T-helper 2 cell treated with Interferon-gamma antibody and Interleukin-4, amounts not matched to agents 5 μg/mL and 100 μg/mL, for 36 hours (primary cell): ENCODE measurements at regions not wholly inside any gene's neighbourhood (a gene's known extent, or its start where the extent isn't known, plus 50 kb on each side); places are given as distances from the start of the nearest gene placed in this dataset.

Source experiments
- DNase-seq: peaks from one replicate; pipeline ENCODE4 v3.0.0; 2021; ENCODE audit warnings: low spot score
- H3K27ac Mint-ChIP-seq: one replicate; pipeline ENCODE4 v1.8.0; 2021; ENCODE audit warnings: mild to moderate bottlenecking, mixed read lengths
- H3K27me3 Mint-ChIP-seq: one replicate; pipeline ENCODE4 v1.8.0; 2021; ENCODE audit warnings: low read depth, mixed read lengths
- H3K36me3 Mint-ChIP-seq: one replicate; pipeline ENCODE4 v1.8.0; 2021; ENCODE audit warnings: low read depth, mixed read lengths
- H3K4me1 Mint-ChIP-seq: one replicate; pipeline ENCODE4 v1.8.0; 2021; ENCODE audit warnings: low read depth, mixed read lengths
- H3K4me3 Mint-ChIP-seq: one replicate; pipeline ENCODE4 v1.8.0; 2022; ENCODE audit warnings: mild to moderate bottlenecking, moderate library complexity, mixed read lengths
- H3K9me3 Mint-ChIP-seq: one replicate; pipeline ENCODE4 v1.8.0; 2021; ENCODE audit warnings: mixed read lengths

DNA sequence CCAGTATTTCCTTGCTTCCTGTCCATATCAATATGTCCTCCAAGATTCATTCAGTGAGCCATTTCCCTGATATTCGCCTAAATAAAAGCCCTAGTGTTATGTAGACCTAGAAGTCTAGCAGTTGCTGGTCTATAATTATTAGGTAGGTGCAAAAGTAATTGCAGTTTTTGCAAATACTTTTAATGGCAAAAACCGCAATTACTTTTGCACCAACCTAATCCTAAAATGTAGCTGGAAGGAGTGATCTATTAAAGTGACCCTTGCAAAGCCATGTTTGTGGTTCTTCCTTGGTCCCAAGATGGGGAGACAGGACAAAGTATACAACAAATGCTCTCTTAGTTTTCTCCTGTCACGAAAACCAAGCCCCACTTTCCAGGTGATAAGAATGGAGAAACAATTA lies 193.0 kb downstream of the IDS start:
- Mint-ChIP-seq H3K36me3 (no peaks in the 10 kb centered on the region), H3K27me3 (no peaks in the 10 kb centered on the region), H3K4me1 (no peaks in the 10 kb centered on the region), H3K9me3 (no peaks in the 10 kb centered on the region), H3K4me3 (no peak overlapping the region), H3K27ac (no peak overlapping the region)
- DNase-seq, result no peak

DNA sequence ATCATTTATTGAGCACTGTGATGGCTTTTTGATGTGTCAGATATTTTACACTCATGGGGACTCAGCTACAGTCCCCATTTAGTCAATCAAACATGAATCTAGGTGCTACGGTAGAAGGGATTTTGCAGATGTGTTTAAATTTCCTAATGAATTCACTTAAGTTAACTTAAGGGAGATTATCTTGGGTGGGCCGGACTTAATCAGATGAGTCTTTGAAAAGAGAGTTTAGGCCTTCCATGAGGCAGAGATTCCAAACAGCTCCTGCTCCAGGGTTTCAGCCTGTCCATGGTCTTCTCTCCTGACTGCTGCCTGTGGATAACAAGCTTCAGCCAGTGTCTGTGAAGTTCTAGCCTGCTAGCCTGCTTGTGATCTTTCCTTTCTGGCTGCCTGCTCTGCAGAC lies 202.4 kb downstream of the IDS start:
- H3K9me3 Mint-ChIP-seq, result no peaks in the 10 kb centered on the region
- no peak for DNase-seq
- no peaks in the 10 kb centered on the region for H3K27me3 Mint-ChIP-seq
- H3K4me1 Mint-ChIP-seq, result no peaks in the 10 kb centered on the region
- no peak overlapping the region for H3K4me3 Mint-ChIP-seq
- H3K36me3 Mint-ChIP-seq, result no peaks in the 10 kb centered on the region
- no peak overlapping the region for H3K27ac Mint-ChIP-seq

DNA sequence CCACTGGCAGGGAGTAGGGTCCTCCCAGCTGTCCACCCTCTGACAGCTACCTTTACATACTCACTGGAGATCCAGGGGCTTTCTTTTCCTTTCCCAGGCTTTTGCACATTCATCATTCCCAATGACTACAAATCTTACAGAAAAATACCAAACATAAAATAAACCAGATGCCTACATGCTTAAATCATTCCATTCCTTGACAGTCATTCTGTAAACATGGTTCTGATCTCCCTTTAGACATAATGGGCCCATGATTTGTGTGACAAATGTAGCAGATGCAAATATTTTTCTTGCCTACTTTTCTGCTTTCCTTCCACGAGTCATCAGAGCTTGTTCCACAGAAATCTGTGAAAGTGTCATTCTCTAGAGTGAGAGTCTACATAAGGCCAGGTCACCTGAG lies 207.0 kb downstream of the IDS start:
- no peaks in the 10 kb centered on the region for H3K9me3 Mint-ChIP-seq
- no peaks in the 10 kb centered on the region for H3K27me3 Mint-ChIP-seq
- no peaks in the 10 kb centered on the region for H3K36me3 Mint-ChIP-seq
- no peaks in the 10 kb centered on the region for H3K4me1 Mint-ChIP-seq
- no peak overlapping the region for H3K27ac Mint-ChIP-seq
- no peak overlapping the region for H3K4me3 Mint-ChIP-seq
- no peak for DNase-seq

DNA sequence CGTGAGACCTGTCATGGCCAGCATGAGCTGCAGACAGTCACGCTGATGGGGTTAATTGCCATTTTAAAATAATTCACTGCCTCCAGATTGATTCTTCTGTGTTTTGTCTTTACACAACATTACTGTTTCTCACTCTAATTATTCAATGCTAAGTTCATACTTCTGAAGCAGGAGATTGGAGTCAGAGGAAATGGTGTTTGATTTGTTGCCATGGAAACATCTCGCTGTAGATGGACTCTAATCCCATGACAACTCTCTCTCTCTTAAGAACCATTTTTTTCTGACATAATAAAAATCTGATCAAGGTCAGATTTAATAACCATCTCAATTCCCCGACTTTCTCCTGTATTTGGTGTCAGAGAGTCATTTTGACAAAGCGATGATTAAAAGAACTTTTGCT lies 209.0 kb downstream of the IDS start:
- no peaks in the 10 kb centered on the region for H3K36me3 Mint-ChIP-seq
- H3K4me1 Mint-ChIP-seq, result no peaks in the 10 kb centered on the region
- H3K27ac Mint-ChIP-seq, result no peak overlapping the region
- no peak overlapping the region for H3K4me3 Mint-ChIP-seq
- DNase-seq, result no peak
- no peaks in the 10 kb centered on the region for H3K27me3 Mint-ChIP-seq
- no peaks in the 10 kb centered on the region for H3K9me3 Mint-ChIP-seq

DNA sequence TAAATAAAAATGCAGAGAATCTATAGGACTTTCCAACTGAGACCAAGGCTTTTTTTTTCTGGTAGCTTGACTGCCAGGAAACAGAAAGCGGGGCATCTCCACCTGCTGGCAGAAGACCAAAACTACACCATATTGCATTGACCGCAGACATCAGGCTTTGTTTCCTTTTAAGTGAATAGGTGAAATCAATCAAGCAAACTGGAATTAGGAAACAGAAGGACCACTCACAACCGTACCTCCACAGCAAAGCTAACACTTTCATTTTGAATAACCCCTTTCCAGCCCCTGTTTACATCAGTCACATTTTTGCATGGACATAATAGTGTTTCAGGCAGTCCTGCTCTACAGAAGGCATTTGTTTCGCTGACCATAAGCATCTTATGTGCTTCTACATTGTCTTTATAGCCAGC lies 218.2 kb downstream of the IDS start:
- peaks cover 13% of the 10 kb centered on the region for H3K4me1 Mint-ChIP-seq
- H3K27ac Mint-ChIP-seq, result no peak overlapping the region
- no peaks in the 10 kb centered on the region for H3K36me3 Mint-ChIP-seq
- H3K27me3 Mint-ChIP-seq, result no peaks in the 10 kb centered on the region
- H3K9me3 Mint-ChIP-seq, result no peaks in the 10 kb centered on the region
- DNase-seq, result peak; percentile 33
- no peak overlapping the region for H3K4me3 Mint-ChIP-seq

DNA sequence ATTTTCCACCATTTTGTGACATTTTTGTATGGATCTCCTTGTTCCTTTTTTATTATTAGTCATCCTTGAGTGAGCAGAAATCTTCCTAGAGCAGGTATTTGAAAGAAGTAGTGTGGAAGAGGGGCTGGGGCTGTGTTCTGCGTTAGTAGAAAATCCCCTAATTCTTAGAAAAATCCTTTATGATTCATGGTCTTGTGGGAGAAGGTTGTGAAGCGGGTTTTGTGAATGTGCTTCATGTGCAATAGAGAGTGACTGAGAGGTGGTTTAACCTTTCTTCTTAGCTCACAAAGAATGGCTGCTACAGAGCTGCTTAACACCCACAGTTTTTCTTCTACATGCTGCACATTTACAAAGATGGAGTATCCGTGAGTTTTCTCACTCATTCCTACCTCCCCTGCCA lies 220.5 kb downstream of the IDS start:
- Mint-ChIP-seq H3K4me1 (peaks cover 13% of the 10 kb centered on the region), H3K27me3 (no peaks in the 10 kb centered on the region), H3K9me3 (no peaks in the 10 kb centered on the region), H3K36me3 (no peaks in the 10 kb centered on the region), H3K27ac (no peak overlapping the region), H3K4me3 (no peak overlapping the region)
- DNase-seq, result peak; percentile 6

DNA sequence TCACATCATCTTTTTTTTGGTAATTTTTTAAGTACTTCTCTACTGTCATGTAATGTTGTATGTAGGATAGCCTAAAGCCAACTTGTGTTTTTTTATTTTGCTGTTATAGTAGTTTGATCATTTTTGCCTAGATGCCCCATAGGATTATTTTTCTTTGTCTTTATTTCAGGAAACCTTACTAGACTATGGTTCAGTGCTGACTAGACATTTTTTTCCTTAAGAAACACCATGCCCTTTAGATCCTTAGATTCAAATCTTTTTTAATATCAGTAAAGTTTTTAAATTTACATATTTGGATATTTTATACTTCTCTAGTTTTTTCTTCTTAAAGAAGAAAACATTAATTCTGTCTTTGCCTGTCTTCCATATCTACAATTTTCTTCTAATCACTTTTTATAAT lies 221.3 kb downstream of the IDS start:
- DNase-seq, result no peak
- Mint-ChIP-seq H3K36me3 (no peaks in the 10 kb centered on the region), H3K9me3 (no peaks in the 10 kb centered on the region), H3K27me3 (no peaks in the 10 kb centered on the region), H3K27ac (no peak overlapping the region), H3K4me1 (peaks cover 13% of the 10 kb centered on the region), H3K4me3 (no peak overlapping the region)

DNA sequence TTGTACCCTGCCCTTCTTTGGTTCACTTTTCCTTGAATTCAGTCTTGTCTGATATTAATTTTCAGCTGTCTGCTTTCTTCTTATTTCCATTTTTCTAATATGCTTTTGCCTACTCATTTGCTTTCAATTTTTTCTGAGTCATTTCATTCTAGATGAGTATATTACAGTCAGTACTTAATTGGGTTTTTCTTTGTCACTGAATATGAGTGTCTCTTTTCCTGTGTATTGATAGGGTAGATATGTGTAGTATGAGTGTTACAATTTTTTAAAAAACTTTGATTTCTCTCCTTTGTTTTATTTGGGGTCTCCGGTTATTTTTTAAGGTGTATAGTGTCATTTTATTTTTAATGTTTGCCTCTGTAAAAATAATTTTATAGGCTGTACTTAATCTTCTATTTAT lies 222.2 kb downstream of the IDS start:
- no peaks in the 10 kb centered on the region for H3K9me3 Mint-ChIP-seq
- no peaks in the 10 kb centered on the region for H3K27me3 Mint-ChIP-seq
- H3K4me3 Mint-ChIP-seq, result no peak overlapping the region
- no peak overlapping the region for H3K27ac Mint-ChIP-seq
- no peak for DNase-seq
- H3K4me1 Mint-ChIP-seq, result peaks cover 13% of the 10 kb centered on the region
- H3K36me3 Mint-ChIP-seq, result no peaks in the 10 kb centered on the region

DNA sequence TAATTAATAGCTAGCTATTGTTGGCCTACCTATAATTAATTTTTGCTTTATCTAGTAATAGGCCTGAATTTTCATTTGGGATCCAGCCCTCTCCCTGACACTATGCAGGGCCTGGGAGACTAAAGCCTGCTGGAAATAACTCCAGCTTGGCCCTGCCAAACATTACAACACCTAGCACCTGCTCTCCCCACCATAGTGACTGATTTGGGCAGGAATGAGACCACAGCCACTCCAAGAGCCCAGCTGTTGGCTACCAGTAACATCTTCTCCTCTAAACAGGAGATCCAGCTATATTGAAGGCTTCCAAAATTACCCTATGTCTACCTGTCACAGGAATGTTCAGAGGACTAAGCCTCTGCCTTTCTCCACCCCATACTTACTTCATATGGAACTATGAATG lies 225.1 kb downstream of the IDS start:
- H3K36me3 Mint-ChIP-seq, result no peaks in the 10 kb centered on the region
- DNase-seq, result no peak
- H3K4me3 Mint-ChIP-seq, result no peak overlapping the region
- peaks cover 13% of the 10 kb centered on the region for H3K4me1 Mint-ChIP-seq
- peaks cover 4% of the 10 kb centered on the region for H3K27me3 Mint-ChIP-seq
- no peak overlapping the region for H3K27ac Mint-ChIP-seq
- H3K9me3 Mint-ChIP-seq, result no peaks in the 10 kb centered on the region

DNA sequence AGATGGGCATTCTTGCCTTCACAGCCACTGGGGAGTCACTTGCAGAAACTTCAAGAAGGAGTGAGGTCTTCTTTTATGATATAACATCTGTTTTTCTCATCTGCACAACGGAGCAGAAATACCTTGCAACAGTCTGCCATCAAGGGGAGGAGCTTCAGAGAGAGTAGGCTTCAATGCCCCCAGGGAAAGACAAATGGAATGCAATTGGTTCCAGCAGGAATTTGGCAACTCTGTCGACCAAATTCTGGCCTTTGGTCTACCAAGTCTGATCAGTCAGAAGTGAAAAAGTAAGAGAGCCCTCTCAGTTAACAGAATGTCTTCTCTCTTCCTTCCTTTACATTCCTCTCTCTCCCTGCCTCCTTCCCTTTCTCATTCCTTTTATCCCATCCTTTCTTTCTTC lies 229.3 kb downstream of the IDS start:
- H3K4me1 Mint-ChIP-seq, result no peaks in the 10 kb centered on the region
- H3K27me3 Mint-ChIP-seq, result peaks cover 4% of the 10 kb centered on the region
- H3K9me3 Mint-ChIP-seq, result no peaks in the 10 kb centered on the region
- no peak for DNase-seq
- no peak overlapping the region for H3K4me3 Mint-ChIP-seq
- H3K27ac Mint-ChIP-seq, result no peak overlapping the region
- no peaks in the 10 kb centered on the region for H3K36me3 Mint-ChIP-seq

DNA sequence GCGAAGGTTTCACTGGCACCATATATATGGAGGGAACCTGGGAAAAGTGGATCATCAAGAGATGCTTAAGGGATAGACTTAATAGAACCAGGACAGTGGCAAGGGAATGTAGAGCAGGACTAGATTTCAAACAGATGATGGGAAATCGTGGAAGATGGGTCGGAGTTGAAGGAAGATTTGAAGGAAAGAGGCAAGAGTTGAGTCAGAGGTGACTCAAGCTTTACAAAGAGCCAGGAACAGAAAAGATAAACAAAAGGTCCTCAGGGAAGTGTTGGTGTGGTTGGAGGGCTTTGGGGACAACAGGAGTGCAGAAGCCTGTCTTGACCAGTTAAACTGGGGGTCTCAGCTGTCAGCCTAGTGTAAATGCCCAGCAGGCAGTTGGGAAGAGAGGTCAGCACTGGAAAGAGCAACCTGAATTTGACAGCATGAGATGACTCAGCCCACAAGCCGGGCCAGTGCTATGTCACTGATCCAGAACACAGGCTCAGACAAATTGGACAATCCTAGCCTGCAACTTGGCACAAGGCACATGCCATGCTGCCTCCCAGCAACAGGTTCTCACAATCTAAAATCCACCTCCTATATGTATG lies 230.5 kb downstream of the IDS start:
- no peak overlapping the region for H3K4me3 Mint-ChIP-seq
- no peak for DNase-seq
- no peaks in the 10 kb centered on the region for H3K9me3 Mint-ChIP-seq
- H3K27me3 Mint-ChIP-seq, result peaks cover 4% of the 10 kb centered on the region
- H3K36me3 Mint-ChIP-seq, result no peaks in the 10 kb centered on the region
- H3K27ac Mint-ChIP-seq, result no peak overlapping the region
- H3K4me1 Mint-ChIP-seq, result no peaks in the 10 kb centered on the region

DNA sequence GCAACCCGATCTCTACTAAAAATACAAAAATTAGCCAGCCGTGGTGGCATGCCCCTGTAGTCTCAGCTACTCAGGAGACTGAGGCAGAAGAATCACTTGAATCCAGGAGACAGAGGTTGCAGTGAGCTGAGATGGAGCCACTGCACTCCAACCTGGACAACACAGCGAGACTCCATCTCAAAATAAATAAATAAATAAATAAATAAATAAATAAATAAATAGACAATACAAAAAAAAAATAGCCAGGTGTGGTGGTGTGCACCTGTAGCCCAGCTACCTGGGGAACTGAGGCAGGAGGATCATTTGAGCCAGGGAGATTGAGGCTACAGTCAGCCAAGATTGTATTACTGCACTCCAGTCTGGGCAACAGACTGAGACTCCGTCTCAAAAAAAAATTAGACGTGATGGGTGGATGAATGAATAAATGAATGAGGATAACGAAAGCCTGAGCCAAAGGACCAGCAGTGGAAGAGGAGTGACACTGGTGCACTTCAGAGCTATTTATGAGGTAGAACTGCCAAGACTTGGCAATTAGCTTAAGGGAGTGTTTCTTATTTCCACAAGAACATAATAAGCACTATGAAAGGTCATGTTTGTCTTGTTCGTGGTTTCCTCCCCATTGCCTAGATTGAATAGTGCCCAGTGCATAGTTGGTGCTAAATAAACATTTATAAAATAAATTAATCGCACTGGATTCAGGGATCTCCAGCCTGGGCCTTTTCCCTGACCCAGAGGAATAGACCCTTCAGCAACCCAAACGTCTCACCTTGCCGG lies 232.2 kb downstream of the IDS start:
- Mint-ChIP-seq H3K27me3 (peaks cover 4% of the 10 kb centered on the region), H3K9me3 (no peaks in the 10 kb centered on the region), H3K4me1 (peaks cover 3% of the 10 kb centered on the region), H3K36me3 (no peaks in the 10 kb centered on the region), H3K4me3 (no peak overlapping the region), H3K27ac (no peak overlapping the region)
- no peak for DNase-seq

DNA sequence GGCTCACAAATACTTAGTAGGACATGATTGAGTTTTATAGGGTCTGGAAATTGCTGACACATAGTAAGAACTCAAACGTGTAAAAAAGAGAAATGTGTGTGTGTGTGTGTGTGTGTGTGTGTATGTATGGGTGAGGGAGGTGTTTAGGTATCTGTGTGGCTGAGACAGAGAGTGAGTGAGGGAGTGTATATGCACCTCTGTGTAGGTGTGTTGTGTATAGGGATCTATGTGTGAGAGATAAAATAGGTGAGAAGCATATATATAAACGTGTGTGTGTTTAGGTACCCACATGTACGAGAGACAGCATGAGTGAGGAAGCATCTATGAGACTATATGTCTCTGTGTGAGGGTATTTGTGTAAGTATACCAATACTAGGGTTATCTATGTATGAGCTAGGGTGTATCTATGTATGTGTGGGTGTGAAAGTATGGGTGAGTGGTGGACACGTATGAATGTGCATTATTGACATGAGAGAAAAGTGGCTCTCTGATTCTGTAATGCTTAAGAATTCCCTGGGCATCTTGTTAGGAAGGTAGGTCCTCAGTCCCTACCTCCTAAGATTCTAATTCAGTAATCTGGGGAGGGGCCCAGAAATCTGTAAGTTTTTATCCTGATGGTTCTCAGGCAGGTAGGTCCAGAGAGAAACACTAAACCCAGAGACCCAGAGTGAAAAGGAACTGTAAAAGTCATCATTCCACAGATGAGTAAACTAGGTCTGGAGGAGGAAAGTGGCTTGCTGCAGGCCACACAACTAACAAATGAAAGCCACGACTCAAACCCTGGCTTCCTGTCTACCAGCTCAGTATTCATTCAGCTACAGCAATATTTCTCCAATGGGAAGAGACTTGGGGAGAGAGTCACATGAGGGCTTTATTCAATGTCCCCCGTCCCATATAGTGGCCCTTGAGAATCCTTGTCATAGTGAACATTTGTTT lies 237.0 kb downstream of the IDS start:
- no peaks in the 10 kb centered on the region for H3K36me3 Mint-ChIP-seq
- no peak overlapping the region for H3K27ac Mint-ChIP-seq
- H3K9me3 Mint-ChIP-seq, result no peaks in the 10 kb centered on the region
- H3K4me3 Mint-ChIP-seq, result no peak overlapping the region
- DNase-seq, result peak; percentile 6
- peaks cover 5% of the 10 kb centered on the region for H3K4me1 Mint-ChIP-seq
- peaks cover 3% of the 10 kb centered on the region for H3K27me3 Mint-ChIP-seq

DNA sequence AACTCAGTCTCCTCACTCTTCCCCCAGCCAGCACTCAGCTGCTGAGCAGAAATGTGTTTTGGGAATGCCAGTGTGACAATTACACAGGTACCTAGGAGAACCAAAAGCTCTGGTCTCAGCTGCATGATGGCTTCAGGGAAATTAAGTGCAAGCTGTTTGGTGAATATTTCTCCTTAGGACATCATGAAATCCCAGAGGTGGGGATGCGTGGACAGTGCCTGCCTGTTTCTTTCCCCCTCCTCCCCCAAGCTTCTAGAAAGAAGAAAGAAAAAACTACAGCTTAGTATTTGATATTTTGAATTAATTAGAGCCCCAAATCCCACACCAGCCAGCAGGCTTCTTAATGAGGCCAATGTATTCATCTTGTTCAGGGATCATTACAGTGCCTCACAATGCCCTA lies 243.0 kb downstream of the IDS start:
- H3K4me3 Mint-ChIP-seq, result no peak overlapping the region
- DNase-seq, result no peak

More for the DNA sequence above, 243.0 kb downstream of the IDS start:
- no peaks in the 10 kb centered on the region for H3K4me1 Mint-ChIP-seq
- H3K36me3 Mint-ChIP-seq, result no peaks in the 10 kb centered on the region
- H3K27ac Mint-ChIP-seq, result no peak overlapping the region
- H3K9me3 Mint-ChIP-seq, result no peaks in the 10 kb centered on the region
- peaks cover 6% of the 10 kb centered on the region for H3K27me3 Mint-ChIP-seq
